ENCODE measurements at regions not wholly inside any gene's neighbourhood (a gene's known extent, or its start where the extent isn't known, plus 50 kb on each side); places are given as distances from the start of the nearest gene placed in this dataset.

DNA sequence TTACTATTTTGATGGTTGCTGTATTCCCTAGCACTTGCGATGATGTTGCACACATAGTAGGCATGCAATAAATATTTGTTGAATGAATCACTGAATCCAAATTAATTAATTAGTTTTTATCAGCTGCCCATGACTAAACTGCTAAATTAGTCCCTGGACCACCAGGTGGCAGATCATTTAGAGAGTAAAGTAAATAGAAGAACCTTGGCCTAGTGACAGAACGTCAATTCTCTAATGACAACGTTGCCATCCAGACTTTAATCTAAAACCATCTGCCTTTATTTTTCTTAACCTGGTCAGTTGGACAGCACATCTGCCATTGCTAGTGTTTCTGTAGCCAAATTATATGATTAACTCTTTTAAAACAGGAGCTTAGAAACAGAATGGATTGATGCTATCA lies 457.5 kb downstream of the KIF4B start:
- Histone ChIP-seq H3K4me3 (replicated peaks in 1 of 2; ENCODE audit: low read depth in 1 of 2, low read length in 2 of 2) (no peak overlapping the region), H3K9ac (ENCODE audit: low read length) (no peak overlapping the region), H3K79me2 (ENCODE audit: insufficient read depth, low read length) (no peaks in the 10 kb centered on the region), H3K27me3 (ENCODE audit: insufficient read depth, low read length) (no peaks in the 10 kb centered on the region), H3K27ac (ENCODE audit: low read depth, low read length) (no peak overlapping the region), H3K36me3 (ENCODE audit: control insufficient read depth in 1 of 2, insufficient read depth in 2 of 2, low read length in 2 of 2) (no peaks in the 10 kb centered on the region), H4K20me1 (ENCODE audit: insufficient read depth) (no peaks in the 10 kb centered on the region), H2AFZ (ENCODE audit: low read depth, low read length, poor library complexity, severe bottlenecking) (no peak overlapping the region), H3K9me2 (ENCODE audit: insufficient read depth) (no peaks in the 10 kb centered on the region), H3K4me1 (ENCODE audit: control insufficient read depth in 1 of 2, insufficient read depth in 2 of 2, low read length in 2 of 2) (no peaks in the 10 kb centered on the region), H3K4me2 (ENCODE audit: low read length) (no peak overlapping the region), H3K9me3 (ENCODE audit: control insufficient read depth in 1 of 2, insufficient read depth in 1 of 2, low read depth in 1 of 2, low read length in 2 of 2) (no peaks in the 10 kb centered on the region)
- no TSS peak for BruUV-seq (replicated peaks)
- POLR2A ChIA-PET = no interaction called here
- RAD21 ChIA-PET (ENCODE audit: low non-redundant PET in 1 of 2, low total read pairs in 2 of 2, uncharacterized antibody in 2 of 2, unreplicated experiment in 2 of 2) = no interaction called here
- intact Hi-C loops (cut with micrococcal nuclease) = no loop called here
- no peak for ATAC-seq
- TF ChIP-seq SRF (IDR thresholded peaks at IDR 0.05; ENCODE audit: low read depth) = no peak
- no peak for DNase-seq (ENCODE audit: low read depth, low spot score)
- CTCF ChIA-PET = no interaction called here

DNA sequence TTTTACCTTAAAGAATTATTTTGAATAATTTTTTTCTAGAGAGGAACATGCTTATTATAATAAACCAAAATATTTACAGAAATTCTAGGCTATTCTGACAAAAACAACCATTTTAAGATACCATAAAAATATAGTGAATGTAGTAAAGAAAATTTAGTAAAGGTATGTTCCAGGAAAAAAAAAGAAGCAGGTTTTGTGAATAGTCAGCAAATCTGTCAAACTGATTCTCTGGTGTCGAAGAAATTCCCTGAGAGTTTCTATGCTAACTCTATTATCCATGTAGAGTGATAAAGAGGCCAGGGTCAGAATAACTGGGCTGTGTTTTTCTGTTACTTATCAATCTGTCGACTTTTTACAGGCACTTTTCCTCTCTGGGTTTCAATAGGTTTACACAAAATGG lies 459.2 kb downstream of the KIF4B start:
- no TSS peak for BruUV-seq (replicated peaks)
- ATAC-seq (no peak), DNase-seq (ENCODE audit: low read depth, low spot score) (no peak)
- Histone ChIP-seq H3K36me3 (ENCODE audit: control insufficient read depth in 1 of 2, insufficient read depth in 2 of 2, low read length in 2 of 2) (no peaks in the 10 kb centered on the region), H3K4me2 (ENCODE audit: low read length) (no peak overlapping the region), H3K79me2 (ENCODE audit: insufficient read depth, low read length) (no peaks in the 10 kb centered on the region), H3K9me2 (ENCODE audit: insufficient read depth) (no peaks in the 10 kb centered on the region), H3K9ac (ENCODE audit: low read length) (no peak overlapping the region), H3K27ac (ENCODE audit: low read depth, low read length) (no peak overlapping the region), H3K4me3 (replicated peaks in 1 of 2; ENCODE audit: low read depth in 1 of 2, low read length in 2 of 2) (no peak overlapping the region), H3K27me3 (ENCODE audit: insufficient read depth, low read length) (no peaks in the 10 kb centered on the region), H2AFZ (ENCODE audit: low read depth, low read length, poor library complexity, severe bottlenecking) (no peak overlapping the region), H3K9me3 (ENCODE audit: control insufficient read depth in 1 of 2, insufficient read depth in 1 of 2, low read depth in 1 of 2, low read length in 2 of 2) (no peaks in the 10 kb centered on the region), H3K4me1 (ENCODE audit: control insufficient read depth in 1 of 2, insufficient read depth in 2 of 2, low read length in 2 of 2) (no peaks in the 10 kb centered on the region), H4K20me1 (ENCODE audit: insufficient read depth) (no peaks in the 10 kb centered on the region)
- intact Hi-C loops (cut with micrococcal nuclease) = no loop called here
- CTCF ChIA-PET = no interaction called here
- TF ChIP-seq POLR2A (IDR thresholded peaks at IDR 0.05; ENCODE audit: borderline replicate concordance, extremely low read depth, insufficient read depth, insufficient read length) (no peak), POLR2AphosphoS5 (IDR thresholded peaks at IDR 0.05; ENCODE audit: low read depth, low read length) (no peak), FOSL1 (IDR thresholded peaks at IDR 0.05; ENCODE audit: low read depth) (no peak), ELF1 (IDR thresholded peaks at IDR 0.05; ENCODE audit: borderline replicate concordance, low read depth) (no peak), ZFX (IDR thresholded peaks at IDR 0.05) (no peak), EZH2phosphoT487 (IDR thresholded peaks at IDR 0.05; ENCODE audit: borderline replicate concordance) (no peak), CBX3 (IDR thresholded peaks at IDR 0.05; ENCODE audit: low read depth) (no peak), EGR1 (IDR thresholded peaks at IDR 0.05; ENCODE audit: low read depth) (no peak), CEBPB (IDR thresholded peaks at IDR 0.05; ENCODE audit: low read depth) (no peak), JUND (IDR thresholded peaks at IDR 0.05) (no peak)
- TF ChIP-seq, protein P1, sequence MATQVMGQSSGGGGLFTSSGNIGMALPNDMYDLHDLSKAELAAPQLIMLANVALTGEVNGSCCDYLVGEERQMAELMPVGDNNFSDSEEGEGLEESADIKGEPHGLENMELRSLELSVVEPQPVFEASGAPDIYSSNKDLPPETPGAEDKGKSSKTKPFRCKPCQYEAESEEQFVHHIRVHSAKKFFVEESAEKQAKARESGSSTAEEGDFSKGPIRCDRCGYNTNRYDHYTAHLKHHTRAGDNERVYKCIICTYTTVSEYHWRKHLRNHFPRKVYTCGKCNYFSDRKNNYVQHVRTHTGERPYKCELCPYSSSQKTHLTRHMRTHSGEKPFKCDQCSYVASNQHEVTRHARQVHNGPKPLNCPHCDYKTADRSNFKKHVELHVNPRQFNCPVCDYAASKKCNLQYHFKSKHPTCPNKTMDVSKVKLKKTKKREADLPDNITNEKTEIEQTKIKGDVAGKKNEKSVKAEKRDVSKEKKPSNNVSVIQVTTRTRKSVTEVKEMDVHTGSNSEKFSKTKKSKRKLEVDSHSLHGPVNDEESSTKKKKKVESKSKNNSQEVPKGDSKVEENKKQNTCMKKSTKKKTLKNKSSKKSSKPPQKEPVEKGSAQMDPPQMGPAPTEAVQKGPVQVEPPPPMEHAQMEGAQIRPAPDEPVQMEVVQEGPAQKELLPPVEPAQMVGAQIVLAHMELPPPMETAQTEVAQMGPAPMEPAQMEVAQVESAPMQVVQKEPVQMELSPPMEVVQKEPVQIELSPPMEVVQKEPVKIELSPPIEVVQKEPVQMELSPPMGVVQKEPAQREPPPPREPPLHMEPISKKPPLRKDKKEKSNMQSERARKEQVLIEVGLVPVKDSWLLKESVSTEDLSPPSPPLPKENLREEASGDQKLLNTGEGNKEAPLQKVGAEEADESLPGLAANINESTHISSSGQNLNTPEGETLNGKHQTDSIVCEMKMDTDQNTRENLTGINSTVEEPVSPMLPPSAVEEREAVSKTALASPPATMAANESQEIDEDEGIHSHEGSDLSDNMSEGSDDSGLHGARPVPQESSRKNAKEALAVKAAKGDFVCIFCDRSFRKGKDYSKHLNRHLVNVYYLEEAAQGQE (IDR thresholded peaks at IDR 0.05; ENCODE audit: low read depth) = no peak
- TF ChIP-seq, protein P2, sequence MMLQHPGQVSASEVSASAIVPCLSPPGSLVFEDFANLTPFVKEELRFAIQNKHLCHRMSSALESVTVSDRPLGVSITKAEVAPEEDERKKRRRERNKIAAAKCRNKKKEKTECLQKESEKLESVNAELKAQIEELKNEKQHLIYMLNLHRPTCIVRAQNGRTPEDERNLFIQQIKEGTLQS (IDR thresholded peaks at IDR 0.05) = no peak
- RAD21 ChIA-PET (ENCODE audit: low non-redundant PET in 1 of 2, low total read pairs in 2 of 2, uncharacterized antibody in 2 of 2, unreplicated experiment in 2 of 2) = no interaction called here
- POLR2A ChIA-PET = no interaction called here
